ENCODE measurements at regions not wholly inside any gene's neighbourhood (a gene's known extent, or its start where the extent isn't known, plus 50 kb on each side); places are given as distances from the start of the nearest gene placed in this dataset.

GRCh38 chr2:228533156-228533555, 351.7 kb upstream of the SPHKAP start:
- TF ChIP-seq CTCF (IDR thresholded peaks at IDR 0.05; ENCODE audit: low read depth, low read length, missing input control), result no peak
- TF ChIP-seq YY1 (IDR thresholded peaks at IDR 0.05), result no peak
- no peak for TF ChIP-seq REST (IDR thresholded peaks at IDR 0.05)
- TF ChIP-seq ATF3 (IDR thresholded peaks at IDR 0.05), result no peak

Measured in liver (tissue), 3 donors.